ENCODE measurements at regions not wholly inside any gene's neighbourhood (a gene's known extent, or its start where the extent isn't known, plus 50 kb on each side); places are given as distances from the start of the nearest gene placed in this dataset.

DNA sequence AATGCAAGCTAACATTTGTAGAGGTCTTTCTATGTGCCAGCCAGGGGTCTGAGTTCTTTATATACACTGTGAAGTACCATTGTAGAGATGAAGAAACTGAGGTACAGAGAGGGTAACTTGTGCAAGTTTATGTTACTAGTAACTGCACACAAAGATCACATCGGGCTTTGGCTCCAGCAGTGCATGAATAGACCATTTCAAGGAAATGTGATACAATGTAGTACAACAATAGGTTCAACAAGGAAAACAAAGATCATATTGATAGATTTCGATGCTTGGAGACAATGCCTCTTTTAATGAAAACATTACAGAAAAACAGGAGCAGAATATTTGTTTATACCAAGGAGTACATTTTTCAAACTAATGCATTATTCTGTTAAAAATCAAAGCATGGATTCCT is 115.3 kb downstream of the POLR2M start:
- Histone ChIP-seq H3K9me3 (ENCODE audit: control insufficient read depth, insufficient read depth, low read depth, low read length) (no peaks in the 10 kb centered on the region), H3K27ac (ENCODE audit: extremely low read depth, low read depth, low read length) (no peak overlapping the region), H3K4me1 (ENCODE audit: control insufficient read depth, insufficient read depth, low read length) (no peaks in the 10 kb centered on the region), H3K4me3 (ENCODE audit: low read depth, low read length) (no peak overlapping the region), H3K36me3 (ENCODE audit: control insufficient read depth in 2 of 2, insufficient read depth in 1 of 2, low read length in 2 of 2) (no peaks in the 10 kb centered on the region)
- TF ChIP-seq, protein P1, sequence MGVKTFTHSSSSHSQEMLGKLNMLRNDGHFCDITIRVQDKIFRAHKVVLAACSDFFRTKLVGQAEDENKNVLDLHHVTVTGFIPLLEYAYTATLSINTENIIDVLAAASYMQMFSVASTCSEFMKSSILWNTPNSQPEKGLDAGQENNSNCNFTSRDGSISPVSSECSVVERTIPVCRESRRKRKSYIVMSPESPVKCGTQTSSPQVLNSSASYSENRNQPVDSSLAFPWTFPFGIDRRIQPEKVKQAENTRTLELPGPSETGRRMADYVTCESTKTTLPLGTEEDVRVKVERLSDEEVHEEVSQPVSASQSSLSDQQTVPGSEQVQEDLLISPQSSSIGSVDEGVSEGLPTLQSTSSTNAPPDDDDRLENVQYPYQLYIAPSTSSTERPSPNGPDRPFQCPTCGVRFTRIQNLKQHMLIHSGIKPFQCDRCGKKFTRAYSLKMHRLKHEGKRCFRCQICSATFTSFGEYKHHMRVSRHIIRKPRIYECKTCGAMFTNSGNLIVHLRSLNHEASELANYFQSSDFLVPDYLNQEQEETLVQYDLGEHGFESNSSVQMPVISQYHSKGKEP (tag by site-specific recombination; IDR thresholded peaks at IDR 0.05) = no peak
- TF ChIP-seq HIC1 (tag by site-specific recombination; IDR thresholded peaks at IDR 0.05) (no peak), ELK4 (IDR thresholded peaks at IDR 0.05; ENCODE audit: borderline replicate concordance, low read depth, low read length) (no peak), ZNF391 (tag by site-specific recombination; IDR thresholded peaks at IDR 0.05; ENCODE audit: borderline replicate concordance, low read depth) (no peak)
- CTCF ChIA-PET = no interaction called here
- POLR2A ChIA-PET = no interaction called here

GRCh38 chr15:57823325-57823882 is 116.9 kb downstream of the POLR2M start:
- no peak overlapping the region for H3K27ac ChIP-seq (ENCODE audit: extremely low read depth, low read depth, low read length)
- CTCF ChIA-PET = interaction anchor here (0.7 kb wide), 1 partner anchor 30 kb away, joined by 3 read pairs; no protein-coding TSS in a partner anchor
- TF ChIP-seq ZNF398 (tag by site-specific recombination; IDR thresholded peaks at IDR 0.05) (no peak), ZBTB17 (tag by site-specific recombination; IDR thresholded peaks at IDR 0.05) (no peak)

GRCh38 chr15:57824186-57824585 is 117.7 kb downstream of the POLR2M start:
- H3K4me1 ChIP-seq (ENCODE audit: control insufficient read depth, insufficient read depth, low read length) = no peaks in the 10 kb centered on the region
- no peaks in the 10 kb centered on the region for H3K36me3 ChIP-seq (ENCODE audit: control insufficient read depth in 2 of 2, insufficient read depth in 1 of 2, low read length in 2 of 2)
- ChIA-PET POLR2A (no interaction called here), CTCF (no interaction called here)
- no peak overlapping the region for H3K27ac ChIP-seq (ENCODE audit: extremely low read depth, low read depth, low read length)
- no peak for TF ChIP-seq ZNF48 (tag by site-specific recombination; IDR thresholded peaks at IDR 0.05)
- TF ChIP-seq ZNF571 (tag by site-specific recombination; IDR thresholded peaks at IDR 0.05) = no peak
- no peak for TF ChIP-seq HOXC10 (CRISPR knock-in tag; IDR thresholded peaks at IDR 0.05)
- TF ChIP-seq ZNF302 (tag by site-specific recombination; IDR thresholded peaks at IDR 0.05; ENCODE audit: low read depth) = no peak
- TF ChIP-seq ZNF155 (tag by site-specific recombination; IDR thresholded peaks at IDR 0.05) = no peak
- TF ChIP-seq GLI2 (tag by site-specific recombination; IDR thresholded peaks at IDR 0.05; ENCODE audit: borderline replicate concordance, low read depth) = no peak
- no peak for TF ChIP-seq ZSCAN16 (tag by site-specific recombination; IDR thresholded peaks at IDR 0.05)
- TF ChIP-seq ZNF639 (tag by site-specific recombination; IDR thresholded peaks at IDR 0.05) = no peak
- no peak for TF ChIP-seq ZNF391 (tag by site-specific recombination; IDR thresholded peaks at IDR 0.05; ENCODE audit: borderline replicate concordance, low read depth)
- TF ChIP-seq ZNF292 (tag by site-specific recombination; IDR thresholded peaks at IDR 0.05; ENCODE audit: borderline replicate concordance, low read depth) = no peak
- no peak for TF ChIP-seq ELK4 (IDR thresholded peaks at IDR 0.05; ENCODE audit: borderline replicate concordance, low read depth, low read length)
- no peak for TF ChIP-seq ZNF335 (tag by site-specific recombination; conservative IDR thresholded peaks at IDR 0.05)
- TF ChIP-seq ZBTB8A (tag by site-specific recombination; IDR thresholded peaks at IDR 0.05) = no peak
- TF ChIP-seq ZNF777 (tag by site-specific recombination; IDR thresholded peaks at IDR 0.05; ENCODE audit: borderline replicate concordance) = no peak
- no peak for TF ChIP-seq ZNF473 (tag by site-specific recombination; IDR thresholded peaks at IDR 0.05)
- TF ChIP-seq OSR2 (tag by site-specific recombination; IDR thresholded peaks at IDR 0.05) = no peak
- no peaks in the 10 kb centered on the region for H3K9me3 ChIP-seq (ENCODE audit: control insufficient read depth, insufficient read depth, low read depth, low read length)
- no peak overlapping the region for H3K4me3 ChIP-seq (ENCODE audit: low read depth, low read length)

More at GRCh38 chr15:57823325-57823882, 116.9 kb downstream of the POLR2M start:
- no peaks in the 10 kb centered on the region for H3K4me1 ChIP-seq (ENCODE audit: control insufficient read depth, insufficient read depth, low read length)
- no peak overlapping the region for H3K4me3 ChIP-seq (ENCODE audit: low read depth, low read length)
- H3K9me3 ChIP-seq (ENCODE audit: control insufficient read depth, insufficient read depth, low read depth, low read length) = no peaks in the 10 kb centered on the region
- POLR2A ChIA-PET = no interaction called here
- H3K36me3 ChIP-seq (ENCODE audit: control insufficient read depth in 2 of 2, insufficient read depth in 1 of 2, low read length in 2 of 2) = no peaks in the 10 kb centered on the region

All from HEK293 (cell line).